Naive B cell (primary cell): ENCODE measurements at regions not wholly inside any gene's neighbourhood (a gene's known extent, or its start where the extent isn't known, plus 50 kb on each side); places are given as distances from the start of the nearest gene placed in this dataset.
"Not testable (repeated sequence)": the region's sequence is repeated elsewhere in the genome, so short reads cannot be mapped to it uniquely, and the experiment has no call there.

Experiments used
- ATAC-seq, 2 donors: fragments of 150-1000 bp; cut with Tn5 transposase; 2 replicates each; pipeline ENCODE4 v1.10.0; 2021; ENCODE audit warnings: low read depth in 2 of 2, mild to moderate bottlenecking in 2 of 2, moderate library complexity in 2 of 2
- DNase-seq: peaks from one replicate; pipeline ENCODE4 v3.0.0; 2022
- H3K27ac Mint-ChIP-seq, 6 donors: one replicate each; pipeline ENCODE4 v1.8.0; 2020 to 2022; ENCODE audit warnings: mild to moderate bottlenecking in 6 of 6, mixed read lengths in 6 of 6, moderate library complexity in 5 of 6, inconsistent platforms in 2 of 6
- H3K27me3 Mint-ChIP-seq, 3 donors: one replicate each; pipeline ENCODE4 v1.8.0; 2021 to 2022; ENCODE audit warnings: mixed read lengths in 3 of 3, mild to moderate bottlenecking in 1 of 3
- H3K36me3 Mint-ChIP-seq, 2 donors: one replicate each; pipeline ENCODE4 v1.8.0; 2020 to 2022; ENCODE audit warnings: mixed read lengths in 2 of 2, inconsistent platforms in 1 of 2, mild to moderate bottlenecking in 1 of 2
- H3K4me1 Mint-ChIP-seq, 3 donors: one replicate each; pipeline ENCODE4 v1.8.0; 2020 to 2022; ENCODE audit warnings: mixed read lengths in 3 of 3, inconsistent platforms in 1 of 3, mild to moderate bottlenecking in 1 of 3, moderate library complexity in 1 of 3
- H3K4me3 Mint-ChIP-seq, 8 donors: one replicate each; pipeline ENCODE4 v1.8.0; 2020 to 2022; ENCODE audit warnings: mild to moderate bottlenecking in 8 of 8, mixed read lengths in 8 of 8, moderate library complexity in 8 of 8, inconsistent platforms in 2 of 8
- H3K9me3 Mint-ChIP-seq, 7 donors: one replicate each; pipeline ENCODE4 v1.8.0; 2020 to 2022; ENCODE audit warnings: mixed read lengths in 7 of 7, mild to moderate bottlenecking in 5 of 7, inconsistent platforms in 2 of 7, moderate library complexity in 1 of 7

GRCh38 chr2:188024811-188025210 is 266.9 kb upstream of the GULP1 start:
- no peaks in the 10 kb centered on the region for H3K36me3 Mint-ChIP-seq
- peaks cover 0 to 8% (median 3%) of the 10 kb centered on the region in 7 donors for H3K9me3 Mint-ChIP-seq
- no peak overlapping the region for H3K27ac Mint-ChIP-seq
- H3K27me3 Mint-ChIP-seq = no peaks in the 10 kb centered on the region
- no peak overlapping the region for H3K4me3 Mint-ChIP-seq
- ATAC-seq (no peak), DNase-seq (no peak)
- H3K4me1 Mint-ChIP-seq = no peaks in the 10 kb centered on the region

GRCh38 chr2:188028739-188029138 is 262.9 kb upstream of the GULP1 start:
- H3K4me3 Mint-ChIP-seq = no peak overlapping the region
- DNase-seq (no peak), ATAC-seq (no peak)
- no peak overlapping the region for H3K27ac Mint-ChIP-seq
- H3K27me3 Mint-ChIP-seq = no peaks in the 10 kb centered on the region
- no peaks in the 10 kb centered on the region for H3K36me3 Mint-ChIP-seq
- no peaks in the 10 kb centered on the region for H3K4me1 Mint-ChIP-seq
- peaks cover 0 to 2% (median 0%) of the 10 kb centered on the region in 7 donors for H3K9me3 Mint-ChIP-seq

GRCh38 chr2:188032306-188032705 is 259.4 kb upstream of the GULP1 start:
- no peaks in the 10 kb centered on the region for H3K36me3 Mint-ChIP-seq
- H3K27me3 Mint-ChIP-seq = no peaks in the 10 kb centered on the region
- peaks cover 0 to 5% (median 0%) of the 10 kb centered on the region in 7 donors for H3K9me3 Mint-ChIP-seq
- ATAC-seq (no peak), DNase-seq (no peak)
- H3K4me3 Mint-ChIP-seq = no peak overlapping the region
- H3K27ac Mint-ChIP-seq = no peak overlapping the region
- H3K4me1 Mint-ChIP-seq = no peaks in the 10 kb centered on the region

- H3K27ac Mint-ChIP-seq = no peak overlapping the region
- peaks cover 0 to 5% (median 0%) of the 10 kb centered on the region in 7 donors for H3K9me3 Mint-ChIP-seq
- ATAC-seq (no peak), DNase-seq (no peak)
- H3K4me1 Mint-ChIP-seq = no peaks in the 10 kb centered on the region
- no peak overlapping the region for H3K4me3 Mint-ChIP-seq
- no peaks in the 10 kb centered on the region for H3K27me3 Mint-ChIP-seq
- no peaks in the 10 kb centered on the region for H3K36me3 Mint-ChIP-seq
Measured at GRCh38 chr2:188032786-188033185, 258.9 kb upstream of the GULP1 start.

- not testable (repeated sequence) for H3K9me3 Mint-ChIP-seq, DNase-seq, ATAC-seq, H3K27me3 Mint-ChIP-seq, H3K4me1 Mint-ChIP-seq, H3K4me3 Mint-ChIP-seq, H3K36me3 Mint-ChIP-seq
- H3K27ac Mint-ChIP-seq = peak overlapping the region in 1 of 6 donors; percentile 33
Measured at GRCh38 chr2:188033240-188033639, 258.4 kb upstream of the GULP1 start.

GRCh38 chr2:188034102-188034501 is 257.6 kb upstream of the GULP1 start:
- not testable (repeated sequence) for H3K27me3 Mint-ChIP-seq, H3K9me3 Mint-ChIP-seq, H3K4me3 Mint-ChIP-seq, H3K4me1 Mint-ChIP-seq, DNase-seq, H3K36me3 Mint-ChIP-seq, ATAC-seq
- H3K27ac Mint-ChIP-seq = peak overlapping the region in 1 of 6 donors; percentile 85

GRCh38 chr2:188035377-188035776 is 256.3 kb upstream of the GULP1 start:
- not testable (repeated sequence) for H3K4me3 Mint-ChIP-seq, H3K27ac Mint-ChIP-seq, H3K36me3 Mint-ChIP-seq, ATAC-seq, H3K4me1 Mint-ChIP-seq, H3K9me3 Mint-ChIP-seq, H3K27me3 Mint-ChIP-seq, DNase-seq

- not testable (repeated sequence) for H3K9me3 Mint-ChIP-seq, H3K27me3 Mint-ChIP-seq, ATAC-seq, H3K27ac Mint-ChIP-seq, DNase-seq, H3K4me1 Mint-ChIP-seq, H3K36me3 Mint-ChIP-seq, H3K4me3 Mint-ChIP-seq
Measured at GRCh38 chr2:188036786-188037185, 254.9 kb upstream of the GULP1 start.

GRCh38 chr2:188039307-188039706 is 252.4 kb upstream of the GULP1 start:
- no peaks in the 10 kb centered on the region for H3K36me3 Mint-ChIP-seq
- no peak overlapping the region for H3K27ac Mint-ChIP-seq
- peaks cover 0 to 13% (median 1%) of the 10 kb centered on the region in 7 donors for H3K9me3 Mint-ChIP-seq
- H3K27me3 Mint-ChIP-seq = no peaks in the 10 kb centered on the region
- no peaks in the 10 kb centered on the region for H3K4me1 Mint-ChIP-seq
- ATAC-seq (no peak), DNase-seq (no peak)
- no peak overlapping the region for H3K4me3 Mint-ChIP-seq

- Mint-ChIP-seq H3K36me3 (no peaks in the 10 kb centered on the region), H3K27me3 (no peaks in the 10 kb centered on the region), H3K4me3 (no peak overlapping the region), H3K27ac (no peak overlapping the region), H3K9me3 (peaks cover 0 to 13% (median 2%) of the 10 kb centered on the region in 7 donors), H3K4me1 (no peaks in the 10 kb centered on the region)
- no peak for ATAC-seq
- no peak for DNase-seq
Measured at GRCh38 chr2:188042412-188042811, 249.3 kb upstream of the GULP1 start.

GRCh38 chr2:188045016-188045415 is 246.7 kb upstream of the GULP1 start:
- Mint-ChIP-seq H3K36me3 (no peaks in the 10 kb centered on the region), H3K27ac (no peak overlapping the region), H3K4me1 (no peaks in the 10 kb centered on the region), H3K27me3 (no peaks in the 10 kb centered on the region), H3K9me3 (peaks cover 0 to 13% (median 2%) of the 10 kb centered on the region in 7 donors), H3K4me3 (no peak overlapping the region)
- no peak for DNase-seq
- ATAC-seq = no peak

- Mint-ChIP-seq H3K36me3 (no peaks in the 10 kb centered on the region), H3K4me1 (no peaks in the 10 kb centered on the region), H3K27ac (no peak overlapping the region), H3K27me3 (no peaks in the 10 kb centered on the region), H3K4me3 (no peak overlapping the region), H3K9me3 (peaks cover 0 to 13% (median 2%) of the 10 kb centered on the region in 7 donors)
- DNase-seq (no peak), ATAC-seq (no peak)
Measured at GRCh38 chr2:188046437-188046836, 245.2 kb upstream of the GULP1 start.

- Mint-ChIP-seq H3K36me3 (no peaks in the 10 kb centered on the region), H3K9me3 (peaks cover 0 to 8% (median 2%) of the 10 kb centered on the region in 7 donors), H3K4me3 (no peak overlapping the region), H3K27ac (no peak overlapping the region), H3K4me1 (no peaks in the 10 kb centered on the region), H3K27me3 (no peaks in the 10 kb centered on the region)
- ATAC-seq = no peak
- DNase-seq = no peak
Measured at GRCh38 chr2:188047735-188048134, 243.9 kb upstream of the GULP1 start.

- no peak overlapping the region for H3K4me3 Mint-ChIP-seq
- H3K4me1 Mint-ChIP-seq = no peaks in the 10 kb centered on the region
- no peaks in the 10 kb centered on the region for H3K9me3 Mint-ChIP-seq
- no peak for DNase-seq
- H3K27ac Mint-ChIP-seq = no peak overlapping the region
- no peak for ATAC-seq
- no peaks in the 10 kb centered on the region for H3K27me3 Mint-ChIP-seq
- no peaks in the 10 kb centered on the region for H3K36me3 Mint-ChIP-seq
Measured at GRCh38 chr2:188050726-188051125, 240.9 kb upstream of the GULP1 start.

- Mint-ChIP-seq H3K27me3 (no peaks in the 10 kb centered on the region), H3K4me3 (no peak overlapping the region), H3K36me3 (no peaks in the 10 kb centered on the region), H3K4me1 (no peaks in the 10 kb centered on the region), H3K27ac (no peak overlapping the region), H3K9me3 (no peaks in the 10 kb centered on the region)
- no peak for DNase-seq
- ATAC-seq = no peak
Measured at GRCh38 chr2:188051706-188052105, 240.0 kb upstream of the GULP1 start.
